ENCODE measurements at regions not wholly inside any gene's neighbourhood (a gene's known extent, or its start where the extent isn't known, plus 50 kb on each side); places are given as distances from the start of the nearest gene placed in this dataset.

- TF ChIP-seq GATA2 (IDR thresholded peaks at IDR 0.05; ENCODE audit: low read depth, low read length): no peak
- no peak for TF ChIP-seq GATA3 (IDR thresholded peaks at IDR 0.05; ENCODE audit: low read depth, low read length)
Measured at GRCh38 chrX:68923147-68923546, 94.3 kb downstream of the EFNB1 start.

All from SH-SY5Y (cell line).